ENCODE measurements at regions not wholly inside any gene's neighbourhood (a gene's known extent, or its start where the extent isn't known, plus 50 kb on each side); places are given as distances from the start of the nearest gene placed in this dataset.

DNA sequence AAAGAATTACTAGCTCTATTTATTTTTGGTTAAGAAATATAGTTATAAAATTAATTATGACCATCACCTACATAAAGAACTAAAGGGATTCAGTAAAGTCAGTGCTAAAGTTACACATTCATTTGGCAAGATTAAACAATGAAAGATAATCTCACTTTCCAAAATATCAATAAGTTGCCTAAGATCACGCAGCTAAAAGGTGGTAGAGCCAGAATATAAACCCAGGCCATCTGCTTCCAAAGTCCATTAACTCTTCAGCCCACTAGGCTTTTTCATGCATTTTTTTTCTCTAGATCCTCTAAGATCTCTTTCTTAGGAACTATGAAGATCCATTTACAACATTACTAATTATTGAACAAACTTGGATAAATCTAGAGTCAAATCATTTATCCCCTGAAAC lies 66.6 kb upstream of the RND3 start:
- H3K27me3 ChIP-seq (ENCODE audit: insufficient read depth, low read depth) = no peaks in the 10 kb centered on the region
- H4K20me1 ChIP-seq (ENCODE audit: insufficient read depth) = no peaks in the 10 kb centered on the region
- CTCF ChIA-PET = no interaction called here
- H3K36me3 ChIP-seq (ENCODE audit: low read depth) = no peaks in the 10 kb centered on the region
- H2AFZ ChIP-seq = no peak overlapping the region
- TF ChIP-seq, protein P1, sequence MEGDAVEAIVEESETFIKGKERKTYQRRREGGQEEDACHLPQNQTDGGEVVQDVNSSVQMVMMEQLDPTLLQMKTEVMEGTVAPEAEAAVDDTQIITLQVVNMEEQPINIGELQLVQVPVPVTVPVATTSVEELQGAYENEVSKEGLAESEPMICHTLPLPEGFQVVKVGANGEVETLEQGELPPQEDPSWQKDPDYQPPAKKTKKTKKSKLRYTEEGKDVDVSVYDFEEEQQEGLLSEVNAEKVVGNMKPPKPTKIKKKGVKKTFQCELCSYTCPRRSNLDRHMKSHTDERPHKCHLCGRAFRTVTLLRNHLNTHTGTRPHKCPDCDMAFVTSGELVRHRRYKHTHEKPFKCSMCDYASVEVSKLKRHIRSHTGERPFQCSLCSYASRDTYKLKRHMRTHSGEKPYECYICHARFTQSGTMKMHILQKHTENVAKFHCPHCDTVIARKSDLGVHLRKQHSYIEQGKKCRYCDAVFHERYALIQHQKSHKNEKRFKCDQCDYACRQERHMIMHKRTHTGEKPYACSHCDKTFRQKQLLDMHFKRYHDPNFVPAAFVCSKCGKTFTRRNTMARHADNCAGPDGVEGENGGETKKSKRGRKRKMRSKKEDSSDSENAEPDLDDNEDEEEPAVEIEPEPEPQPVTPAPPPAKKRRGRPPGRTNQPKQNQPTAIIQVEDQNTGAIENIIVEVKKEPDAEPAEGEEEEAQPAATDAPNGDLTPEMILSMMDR (conservative IDR thresholded peaks at IDR 0.05) = no peak
- no peak for TF ChIP-seq EZH2 (IDR thresholded peaks at IDR 0.05; ENCODE audit: low read depth)
- BruUV-seq (replicated peaks) = no TSS peak
- H3K9me3 ChIP-seq (ENCODE audit: insufficient read depth, low read depth) = no peaks in the 10 kb centered on the region
- H3K79me2 ChIP-seq (ENCODE audit: low read depth) = no peaks in the 10 kb centered on the region
- DNase-seq = no peak
- no peak overlapping the region for H3K27ac ChIP-seq
- H3K4me3 ChIP-seq = no peak overlapping the region
- no peaks in the 10 kb centered on the region for H3K9me2 ChIP-seq (ENCODE audit: insufficient read depth)
- no peaks in the 10 kb centered on the region for H3F3A ChIP-seq (ENCODE audit: insufficient read depth, low read depth)
- intact Hi-C loops (cut with micrococcal nuclease; ENCODE audit: unreplicated experiment) = no loop called here
- H3K4me1 ChIP-seq (replicated peaks; ENCODE audit: insufficient read depth) = no peaks in the 10 kb centered on the region
- H3K4me2 ChIP-seq = no peak overlapping the region
- POLR2A ChIA-PET (ENCODE audit: unreplicated experiment) = interaction anchor here (0.7 kb wide), 1 partner anchor 851 kb away, joined by 4 read pairs; no protein-coding TSS in a partner anchor

DNA sequence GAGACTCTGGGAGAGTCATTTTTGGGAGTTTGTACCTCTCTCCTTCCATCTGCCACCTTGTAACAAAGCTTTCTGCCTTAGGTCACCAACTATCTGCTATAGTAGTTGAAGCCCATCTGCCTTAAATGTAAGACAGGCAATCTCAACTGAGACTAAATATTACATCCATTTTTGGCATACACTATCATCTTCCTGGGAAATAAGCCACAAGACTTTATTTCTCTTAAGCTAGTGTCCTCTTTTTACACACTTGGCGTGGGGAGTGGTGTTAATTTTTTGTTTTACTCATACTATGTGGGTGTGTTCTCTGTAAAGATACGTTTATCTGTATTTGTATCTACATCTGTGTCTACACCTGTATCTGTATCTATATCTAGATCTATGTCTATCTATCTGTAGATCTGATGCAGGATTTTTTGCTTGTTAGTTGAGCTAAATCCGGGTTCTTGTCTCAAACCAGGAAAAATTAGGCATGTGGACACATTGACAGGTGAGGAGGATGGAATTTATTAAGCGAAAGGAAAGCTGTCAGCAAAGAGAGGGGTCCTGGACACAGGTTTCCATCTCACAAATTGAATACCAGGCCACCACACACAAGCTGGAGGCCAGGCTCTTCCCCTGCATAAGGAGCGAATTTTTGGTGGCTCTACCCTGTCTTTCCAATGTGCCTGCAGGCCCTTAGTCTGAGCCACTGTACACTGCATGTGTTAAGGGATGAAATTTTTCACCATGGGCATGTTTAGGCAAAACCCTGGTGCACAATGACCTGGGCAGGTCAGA lies 64.8 kb upstream of the RND3 start:
- DNase-seq = no peak
- no peak overlapping the region for H3K27ac ChIP-seq
- H3K4me3 ChIP-seq = no peak overlapping the region
- no peak overlapping the region for H3K4me2 ChIP-seq
- no peak for TF ChIP-seq EZH2 (IDR thresholded peaks at IDR 0.05; ENCODE audit: low read depth)
- TF ChIP-seq, protein P1 (conservative IDR thresholded peaks at IDR 0.05) = no peak
- H3K27me3 ChIP-seq (ENCODE audit: insufficient read depth, low read depth) = no peaks in the 10 kb centered on the region
- H3K9me3 ChIP-seq (ENCODE audit: insufficient read depth, low read depth) = no peaks in the 10 kb centered on the region
- CTCF ChIA-PET = no interaction called here
- H3K4me1 ChIP-seq (replicated peaks; ENCODE audit: insufficient read depth) = no peaks in the 10 kb centered on the region
- no TSS peak for BruUV-seq (replicated peaks)
- intact Hi-C loops (cut with micrococcal nuclease; ENCODE audit: unreplicated experiment) = no loop called here
- no peaks in the 10 kb centered on the region for H3K36me3 ChIP-seq (ENCODE audit: low read depth)
- no peaks in the 10 kb centered on the region for H3K9me2 ChIP-seq (ENCODE audit: insufficient read depth)
- H3F3A ChIP-seq (ENCODE audit: insufficient read depth, low read depth) = no peaks in the 10 kb centered on the region
- POLR2A ChIA-PET (ENCODE audit: unreplicated experiment) = interaction anchor here (0.6 kb wide), 2 partner anchors 68 to 1923 kb away, joined by 4 to 8 read pairs; no protein-coding TSS in a partner anchor
- no peaks in the 10 kb centered on the region for H4K20me1 ChIP-seq (ENCODE audit: insufficient read depth)
- H3K79me2 ChIP-seq (ENCODE audit: low read depth) = no peaks in the 10 kb centered on the region
- H2AFZ ChIP-seq = no peak overlapping the region

- TF ChIP-seq EZH2 (IDR thresholded peaks at IDR 0.05; ENCODE audit: low read depth) = no peak
- TF ChIP-seq, protein P1 (conservative IDR thresholded peaks at IDR 0.05) = no peak
- no peaks in the 10 kb centered on the region for H3K4me1 ChIP-seq (replicated peaks; ENCODE audit: insufficient read depth)
- H3K4me2 ChIP-seq = no peak overlapping the region
- intact Hi-C loops (cut with micrococcal nuclease; ENCODE audit: unreplicated experiment) = no loop called here
- no peaks in the 10 kb centered on the region for H3F3A ChIP-seq (ENCODE audit: insufficient read depth, low read depth)
- no peak overlapping the region for H3K27ac ChIP-seq
- no peaks in the 10 kb centered on the region for H3K27me3 ChIP-seq (ENCODE audit: insufficient read depth, low read depth)
- no peaks in the 10 kb centered on the region for H3K79me2 ChIP-seq (ENCODE audit: low read depth)
- ChIA-PET CTCF (no interaction called here), POLR2A (ENCODE audit: unreplicated experiment) (no interaction called here)
- H2AFZ ChIP-seq = no peak overlapping the region
- no peaks in the 10 kb centered on the region for H3K36me3 ChIP-seq (ENCODE audit: low read depth)
- DNase-seq = no peak
- no peak overlapping the region for H3K4me3 ChIP-seq
- H4K20me1 ChIP-seq (ENCODE audit: insufficient read depth) = no peaks in the 10 kb centered on the region
- no peaks in the 10 kb centered on the region for H3K9me2 ChIP-seq (ENCODE audit: insufficient read depth)
- H3K9me3 ChIP-seq (ENCODE audit: insufficient read depth, low read depth) = no peaks in the 10 kb centered on the region
- BruUV-seq (replicated peaks) = no TSS peak
Measured at GRCh38 chr2:150549381-150549780, 61.9 kb upstream of the RND3 start.

Measured in PC-9 (cell line).